ENCODE measurements at regions not wholly inside any gene's neighbourhood (a gene's known extent, or its start where the extent isn't known, plus 50 kb on each side); places are given as distances from the start of the nearest gene placed in this dataset.

DNA sequence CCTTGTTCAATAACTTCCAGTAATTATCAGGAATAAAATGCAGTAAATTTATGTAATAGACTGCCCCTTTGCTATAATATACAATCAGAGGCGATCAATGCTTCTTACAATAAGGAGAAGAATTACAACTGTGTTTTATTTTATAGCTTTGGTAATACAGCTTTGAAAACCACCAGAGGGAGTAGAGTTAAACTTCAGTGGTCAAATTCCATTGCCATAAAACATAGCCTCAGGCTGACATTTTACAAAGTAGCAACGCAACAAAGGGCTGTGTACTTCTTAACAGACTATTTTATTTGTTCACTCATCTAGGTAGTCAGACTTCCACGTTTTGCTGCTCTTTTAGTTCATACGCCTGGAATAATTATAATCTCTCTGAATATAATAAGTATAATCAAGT, 58.5 kb downstream of the TEX13C start:
- FAIRE-seq (no peak), DNase-seq (ENCODE audit: low read depth) (no peak)
- H3K27ac Mint-ChIP-seq (ENCODE audit: unreplicated experiment), result no peak overlapping the region
- H3K27me3 Mint-ChIP-seq (ENCODE audit: low read depth, unreplicated experiment), result no peaks in the 10 kb centered on the region
- no peaks in the 10 kb centered on the region for H3K4me1 Mint-ChIP-seq (ENCODE audit: low read depth, unreplicated experiment)
- Histone ChIP-seq H3K4me1 (ENCODE audit: insufficient read depth, low read length) (no peaks in the 10 kb centered on the region), H3K27ac (ENCODE audit: low read depth, low read length) (no peak overlapping the region), H2AFZ (ENCODE audit: low read depth, low read length) (no peak overlapping the region), H4K20me1 (ENCODE audit: insufficient read depth, low read length) (no peaks in the 10 kb centered on the region), H3K27me3 (ENCODE audit: insufficient read depth, low read length) (no peaks in the 10 kb centered on the region), H3K4me3 (ENCODE audit: insufficient read depth, low read depth, low read length) (no peak overlapping the region), H3K79me2 (ENCODE audit: insufficient read depth, low read length) (no peaks in the 10 kb centered on the region), H3K9ac (ENCODE audit: low read length) (no peak overlapping the region), H3K4me2 (ENCODE audit: low read length) (no peak overlapping the region), H3K9me3 (ENCODE audit: insufficient read depth, low read depth, low read length) (no peaks in the 10 kb centered on the region), H3K36me3 (ENCODE audit: insufficient read depth, low read length) (no peaks in the 10 kb centered on the region)
- H3K36me3 Mint-ChIP-seq (ENCODE audit: low read depth, unreplicated experiment), result no peaks in the 10 kb centered on the region
- no peaks in the 10 kb centered on the region for H3K9me3 Mint-ChIP-seq (ENCODE audit: unreplicated experiment)
- no peak overlapping the region for H3K4me3 Mint-ChIP-seq (ENCODE audit: unreplicated experiment)
- TF ChIP-seq, protein P1, sequence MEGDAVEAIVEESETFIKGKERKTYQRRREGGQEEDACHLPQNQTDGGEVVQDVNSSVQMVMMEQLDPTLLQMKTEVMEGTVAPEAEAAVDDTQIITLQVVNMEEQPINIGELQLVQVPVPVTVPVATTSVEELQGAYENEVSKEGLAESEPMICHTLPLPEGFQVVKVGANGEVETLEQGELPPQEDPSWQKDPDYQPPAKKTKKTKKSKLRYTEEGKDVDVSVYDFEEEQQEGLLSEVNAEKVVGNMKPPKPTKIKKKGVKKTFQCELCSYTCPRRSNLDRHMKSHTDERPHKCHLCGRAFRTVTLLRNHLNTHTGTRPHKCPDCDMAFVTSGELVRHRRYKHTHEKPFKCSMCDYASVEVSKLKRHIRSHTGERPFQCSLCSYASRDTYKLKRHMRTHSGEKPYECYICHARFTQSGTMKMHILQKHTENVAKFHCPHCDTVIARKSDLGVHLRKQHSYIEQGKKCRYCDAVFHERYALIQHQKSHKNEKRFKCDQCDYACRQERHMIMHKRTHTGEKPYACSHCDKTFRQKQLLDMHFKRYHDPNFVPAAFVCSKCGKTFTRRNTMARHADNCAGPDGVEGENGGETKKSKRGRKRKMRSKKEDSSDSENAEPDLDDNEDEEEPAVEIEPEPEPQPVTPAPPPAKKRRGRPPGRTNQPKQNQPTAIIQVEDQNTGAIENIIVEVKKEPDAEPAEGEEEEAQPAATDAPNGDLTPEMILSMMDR (IDR thresholded peaks at IDR 0.05; ENCODE audit: insufficient read depth, low read depth, low read length), result no peak
- TF ChIP-seq EZH2 (IDR thresholded peaks at IDR 0.05; ENCODE audit: insufficient read depth, low read length), result no peak

DNA sequence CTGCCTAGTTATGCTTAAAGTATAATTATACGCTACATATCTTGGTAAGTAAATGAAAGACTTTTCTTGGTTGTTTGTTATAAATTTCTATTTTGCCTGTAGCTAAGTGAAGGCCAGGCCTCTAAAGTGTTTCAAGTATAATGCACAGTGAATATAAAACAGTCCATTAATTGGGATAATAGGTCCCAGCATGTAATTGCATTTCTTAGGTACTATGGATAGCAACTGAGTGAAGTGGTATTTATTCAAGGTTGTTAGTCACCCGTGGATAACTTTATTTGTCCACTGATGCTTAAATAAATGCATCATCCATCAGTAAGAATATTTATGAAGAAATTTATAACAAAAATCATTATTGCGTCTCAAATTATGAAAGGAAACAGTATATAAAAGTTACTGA, 59.1 kb downstream of the TEX13C start:
- FAIRE-seq (no peak), DNase-seq (ENCODE audit: low read depth) (no peak)
- Mint-ChIP-seq H3K4me1 (ENCODE audit: low read depth, unreplicated experiment) (no peaks in the 10 kb centered on the region), H3K4me3 (ENCODE audit: unreplicated experiment) (no peak overlapping the region), H3K36me3 (ENCODE audit: low read depth, unreplicated experiment) (no peaks in the 10 kb centered on the region), H3K9me3 (ENCODE audit: unreplicated experiment) (no peaks in the 10 kb centered on the region), H3K27me3 (ENCODE audit: low read depth, unreplicated experiment) (no peaks in the 10 kb centered on the region), H3K27ac (ENCODE audit: unreplicated experiment) (no peak overlapping the region)
- Histone ChIP-seq H3K4me1 (ENCODE audit: insufficient read depth, low read length) (no peaks in the 10 kb centered on the region), H3K4me2 (ENCODE audit: low read length) (no peak overlapping the region), H3K36me3 (ENCODE audit: insufficient read depth, low read length) (no peaks in the 10 kb centered on the region), H3K27me3 (ENCODE audit: insufficient read depth, low read length) (no peaks in the 10 kb centered on the region), H2AFZ (ENCODE audit: low read depth, low read length) (no peak overlapping the region), H4K20me1 (ENCODE audit: insufficient read depth, low read length) (no peaks in the 10 kb centered on the region), H3K9ac (ENCODE audit: low read length) (no peak overlapping the region), H3K9me3 (ENCODE audit: insufficient read depth, low read depth, low read length) (no peaks in the 10 kb centered on the region), H3K27ac (ENCODE audit: low read depth, low read length) (no peak overlapping the region), H3K79me2 (ENCODE audit: insufficient read depth, low read length) (no peaks in the 10 kb centered on the region), H3K4me3 (ENCODE audit: insufficient read depth, low read depth, low read length) (no peak overlapping the region)
- TF ChIP-seq, protein P1 (IDR thresholded peaks at IDR 0.05; ENCODE audit: insufficient read depth, low read depth, low read length), result no peak

DNA sequence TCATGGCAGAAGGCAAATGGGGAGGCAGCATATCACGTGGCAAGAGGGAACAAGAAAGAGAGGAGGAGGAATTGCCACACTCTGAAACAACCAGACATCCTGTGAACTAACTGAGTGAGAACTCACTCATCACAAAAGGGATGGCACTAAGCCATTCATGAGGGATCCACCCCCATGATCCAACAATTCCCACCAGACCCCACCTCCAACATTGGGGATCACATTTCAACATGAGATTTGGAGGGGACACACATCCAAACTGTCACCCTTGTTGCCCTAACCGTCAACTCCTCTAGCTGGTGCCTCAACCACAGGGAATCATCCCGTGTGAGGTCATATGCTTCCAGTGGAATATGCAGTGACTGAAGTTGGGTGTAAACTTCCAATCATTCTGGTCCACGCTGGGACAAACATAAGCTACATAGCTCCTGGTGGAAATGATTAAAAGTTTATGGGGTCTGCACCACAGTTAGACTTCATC, 62.5 kb downstream of the TEX13C start:
- no peaks in the 10 kb centered on the region for H3K9me3 Mint-ChIP-seq (ENCODE audit: unreplicated experiment)
- Histone ChIP-seq H2AFZ (ENCODE audit: low read depth, low read length) (no peak overlapping the region), H3K27me3 (ENCODE audit: insufficient read depth, low read length) (no peaks in the 10 kb centered on the region), H3K9me3 (ENCODE audit: insufficient read depth, low read depth, low read length) (no peaks in the 10 kb centered on the region), H3K4me1 (ENCODE audit: insufficient read depth, low read length) (no peaks in the 10 kb centered on the region), H3K27ac (ENCODE audit: low read depth, low read length) (no peak overlapping the region), H3K9ac (ENCODE audit: low read length) (no peak overlapping the region), H3K79me2 (ENCODE audit: insufficient read depth, low read length) (no peaks in the 10 kb centered on the region), H3K4me3 (ENCODE audit: insufficient read depth, low read depth, low read length) (no peak overlapping the region), H3K4me2 (ENCODE audit: low read length) (no peak overlapping the region), H3K36me3 (ENCODE audit: insufficient read depth, low read length) (no peaks in the 10 kb centered on the region), H4K20me1 (ENCODE audit: insufficient read depth, low read length) (no peaks in the 10 kb centered on the region)
- H3K27me3 Mint-ChIP-seq (ENCODE audit: low read depth, unreplicated experiment), result no peaks in the 10 kb centered on the region
- H3K4me1 Mint-ChIP-seq (ENCODE audit: low read depth, unreplicated experiment), result no peaks in the 10 kb centered on the region
- no peaks in the 10 kb centered on the region for H3K36me3 Mint-ChIP-seq (ENCODE audit: low read depth, unreplicated experiment)
- no peak overlapping the region for H3K27ac Mint-ChIP-seq (ENCODE audit: unreplicated experiment)
- no peak for DNase-seq (ENCODE audit: low read depth)
- no peak for FAIRE-seq
- TF ChIP-seq, protein P1 (IDR thresholded peaks at IDR 0.05; ENCODE audit: insufficient read depth, low read depth, low read length), result no peak
- H3K4me3 Mint-ChIP-seq (ENCODE audit: unreplicated experiment), result no peak overlapping the region

All from astrocyte (in vitro differentiated cells and primary cell).